HepG2 (cell line): ENCODE measurements at regions not wholly inside any gene's neighbourhood (a gene's known extent, or its start where the extent isn't known, plus 50 kb on each side); places are given as distances from the start of the nearest gene placed in this dataset.

Experiments
- ATAC-seq: fragments of 200-7000 bp; cut with Tn5 transposase; 3 replicates; pipeline ENCODE4 v1.9.1; 2020; ENCODE audit warnings: mild to moderate bottlenecking, moderate library complexity
- BruUV-seq: library from RNA; stranded (reverse); fragments of 400-500 nt; replicated peaks from 2 replicates; lab custom pipeline; 2021; lab: Mats Ljungman, UMichigan
- CTCF ChIA-PET: fragments of 300-600 bp; formaldehyde crosslinking; extraction: SDS; loops from one replicate; lab custom pipeline; 2021; ENCODE audit warnings: low total read pairs, inconsistent platforms, low intra/inter-chr PET ratio; lab: Yijun Ruan, JAX
- POLR2A ChIA-PET: fragments of 350-600 bp; sonication (Branson Sonifier 250); formaldehyde crosslinking; loops from one replicate; lab custom pipeline; 2020; ENCODE audit warnings: antibody characterized with exemption, inconsistent platforms; lab: Yijun Ruan, JAX
- DNase-seq: peaks from one replicate; pipeline ENCODE4 v3.0.0-alpha.2; 2015; ENCODE audit warnings: low spot score
- FAIRE-seq: peaks from 3 replicates; lab custom pipeline; 2011; peaks lifted over from hg19 to GRCh38; lab: Jason Lieb, UNC
- H2AFZ ChIP-seq: one replicate; pipeline ENCODE4 v1.6.1; 2011; ENCODE audit warnings: low read length, inconsistent platforms
- H3K27ac ChIP-seq: fragments of 300-600 bp; 3 replicates; pipeline ENCODE4 v1.8.0; 2011; ENCODE audit warnings: mixed run types, mild to moderate bottlenecking, mixed read lengths, low read length, inconsistent platforms; ENCODE audit not compliant: insufficient read depth; ENCODE audit errors: extremely low read length
- H3K27me3 ChIP-seq, 2 experiments: fragments of 200-600 bp in 1 of 2; 2 replicates in 1 of 2; 3 replicates in 1 of 2; pipeline versions ENCODE4 v1.6.0 to v1.8.0; 2011; ENCODE audit warnings: low read length in 2 of 2, mild to moderate bottlenecking in 2 of 2, moderate library complexity in 2 of 2, inconsistent platforms in 1 of 2; ENCODE audit not compliant: insufficient read depth in 2 of 2, control insufficient read depth in 1 of 2
- H3K36me3 ChIP-seq, 2 experiments: fragments of 200-600 bp in 1 of 2; replicated peaks in 1 of 2; 2 replicates in 1 of 2; 3 replicates in 1 of 2; pipeline versions ENCODE4 v1.5.1 to v1.8.0; 2011; ENCODE audit warnings: low read length in 2 of 2, inconsistent platforms in 1 of 2; ENCODE audit not compliant: insufficient read depth in 2 of 2, control insufficient read depth in 1 of 2
- H3K4me1 ChIP-seq: 2 replicates; pipeline ENCODE4 v1.5.1; 2012; ENCODE audit warnings: low read length, inconsistent platforms; ENCODE audit not compliant: insufficient read depth
- H3K4me2 ChIP-seq: 2 replicates; pipeline ENCODE4 v1.6.0; 2011; ENCODE audit warnings: low read depth, low read length, inconsistent platforms
- H3K4me3 ChIP-seq, 3 experiments: fragments of 200-600 bp in 1 of 3; sonication (generic), shearing (Covaris generic) in 1 of 3; replicated peaks in 1 of 3; 2 replicates each; pipeline ENCODE4 v1.5.1; 2011 to 2016; ENCODE audit warnings: low read length in 3 of 3, inconsistent platforms in 2 of 3, low read depth in 2 of 3, mild to moderate bottlenecking in 2 of 3, control low read depth in 1 of 3, mixed read lengths in 1 of 3; ENCODE audit not compliant: insufficient read depth in 1 of 3
- H3K79me2 ChIP-seq: one replicate; pipeline ENCODE4 v1.6.1; 2011; ENCODE audit warnings: low read length, inconsistent platforms; ENCODE audit not compliant: insufficient read depth
- H3K9ac ChIP-seq: 2 replicates; pipeline ENCODE4 v1.6.0; 2011; ENCODE audit warnings: mild to moderate bottlenecking, low read depth, low read length, inconsistent platforms; ENCODE audit not compliant: insufficient read depth
- H3K9me3 ChIP-seq: 2 replicates; pipeline ENCODE4 v1.5.1; 2012; ENCODE audit warnings: mild to moderate bottlenecking, low read length
- H4K20me1 ChIP-seq: 2 replicates; pipeline ENCODE4 v1.6.0; 2011; ENCODE audit warnings: inconsistent platforms, mild to moderate bottlenecking, low read length, moderate library complexity; ENCODE audit not compliant: insufficient read depth
- AHR ChIP-seq: IDR thresholded peaks from 2 replicates; pipeline ENCODE4 v1.6.1; 2018; ENCODE audit warnings: missing genetic modification reagents, missing compliant biosample characterization
- GPN1 ChIP-seq: sonication (generic); formaldehyde crosslinking; IDR thresholded peaks from 2 replicates; pipeline ENCODE4 v1.5.1; 2020; ENCODE audit warnings: missing genetic modification reagents, borderline replicate concordance
- IKZF4 ChIP-seq: sonication (generic); formaldehyde crosslinking; IDR thresholded peaks from 2 replicates; pipeline ENCODE4 v1.5.1; 2020; ENCODE audit warnings: borderline replicate concordance, mild to moderate bottlenecking, low read depth, missing genetic modification reagents; ENCODE audit errors: not compliant biosample characterization
- KDM5B ChIP-seq: sonication (generic); formaldehyde crosslinking; IDR thresholded peaks from 2 replicates; pipeline ENCODE4 v1.4.0; 2020; ENCODE audit warnings: missing genetic modification reagents, mild to moderate bottlenecking, borderline replicate concordance
- MYNN ChIP-seq: sonication (generic); formaldehyde crosslinking; IDR thresholded peaks from 2 replicates; pipeline ENCODE4 v1.4.0; 2020; ENCODE audit warnings: mild to moderate bottlenecking, low read depth, missing genetic modification reagents
- NFIB ChIP-seq: sonication (generic); formaldehyde crosslinking; IDR thresholded peaks from 2 replicates; pipeline ENCODE4 v1.9.0; 2021; ENCODE audit warnings: missing genetic modification reagents, mild to moderate bottlenecking, borderline replicate concordance
- PITX1 ChIP-seq: sonication (generic); formaldehyde crosslinking; IDR thresholded peaks from 2 replicates; pipeline ENCODE4 v1.5.1; 2020; ENCODE audit warnings: mild to moderate bottlenecking, missing genetic modification reagents
- ZNF549 ChIP-seq: sonication (generic); formaldehyde crosslinking; IDR thresholded peaks from 2 replicates; pipeline ENCODE4 v1.5.0; 2020; ENCODE audit warnings: missing genetic modification reagents
- WGBS: methylation state at CpG from one replicate; pipeline ENCODE4 v1.1.6; 2017; ENCODE audit warnings: low lambda C conversion rate; 5-methylcytosine and 5-hydroxymethylcytosine counted together
- in situ Hi-C: cut with HindIII; loops from 2 replicates; pipeline ENCODE4 v1.10.0; 2017; ENCODE audit warnings: low pct_unique_long_range_greater_than_20kb; ENCODE audit not compliant: extremely low pct_ligation_motif_present
- intact Hi-C: fragments of 100-400 bp; cut with micrococcal nuclease; formaldehyde crosslinking; loops from one replicate; pipeline ENCODE4 v1.10.0; 2022; ENCODE audit not compliant: unreplicated experiment
- TF ChIP-seq, protein P1 (sequence below): IDR thresholded peaks from 2 replicates; pipeline ENCODE4 v1.6.1; 2016; ENCODE audit warnings: low read depth

DNA sequence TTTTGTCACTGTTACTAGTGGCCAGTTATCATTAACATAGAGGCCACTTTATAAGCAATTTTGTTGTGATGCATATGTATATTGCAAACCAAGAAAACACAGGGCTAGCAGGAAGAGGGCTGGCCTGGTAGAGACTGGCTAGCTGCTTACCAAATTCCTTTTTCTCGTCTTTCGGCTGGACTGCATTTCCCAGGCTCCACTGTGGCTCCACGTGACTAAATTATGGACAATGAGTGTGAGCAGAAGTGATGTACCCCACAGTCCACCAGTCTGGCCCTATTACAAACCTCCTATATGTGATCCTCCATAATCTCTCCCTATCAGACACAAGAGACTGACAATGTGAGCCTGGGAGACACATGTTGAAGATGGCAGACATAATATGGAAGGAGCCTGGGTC lies 257.0 kb downstream of the MFSD1 start:
- Histone ChIP-seq H3K9me3 (no peaks in the 10 kb centered on the region), H4K20me1 (no peaks in the 10 kb centered on the region), H3K4me2 (no peak overlapping the region), H3K9ac (no peak overlapping the region), H3K27me3 (no peaks in the 10 kb centered on the region), H2AFZ (no peak overlapping the region), H3K4me3 (no peak overlapping the region), H3K36me3 (no peaks in the 10 kb centered on the region), H3K4me1 (no peaks in the 10 kb centered on the region), H3K27ac (no peak overlapping the region), H3K79me2 (no peaks in the 10 kb centered on the region)
- ATAC-seq = no peak
- no TSS peak for BruUV-seq
- POLR2A ChIA-PET = no interaction called here
- intact Hi-C loops (no loop called here), in situ Hi-C loops (no loop called here)
- no peak for DNase-seq
- FAIRE-seq = no peak
- WGBS = 6% methylated on average over 3 of the region's 3 CpGs
- TF ChIP-seq, protein P1, sequence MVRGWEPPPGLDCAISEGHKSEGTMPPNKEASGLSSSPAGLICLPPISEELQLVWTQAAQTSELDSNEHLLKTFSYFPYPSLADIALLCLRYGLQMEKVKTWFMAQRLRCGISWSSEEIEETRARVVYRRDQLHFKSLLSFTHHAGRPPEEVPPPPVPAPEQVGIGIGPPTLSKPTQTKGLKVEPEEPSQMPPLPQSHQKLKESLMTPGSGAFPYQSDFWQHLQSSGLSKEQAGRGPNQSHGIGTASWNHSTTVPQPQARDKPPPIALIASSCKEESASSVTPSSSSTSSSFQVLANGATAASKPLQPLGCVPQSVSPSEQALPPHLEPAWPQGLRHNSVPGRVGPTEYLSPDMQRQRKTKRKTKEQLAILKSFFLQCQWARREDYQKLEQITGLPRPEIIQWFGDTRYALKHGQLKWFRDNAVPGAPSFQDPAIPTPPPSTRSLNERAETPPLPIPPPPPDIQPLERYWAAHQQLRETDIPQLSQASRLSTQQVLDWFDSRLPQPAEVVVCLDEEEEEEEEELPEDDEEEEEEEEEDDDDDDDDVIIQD (CRISPR knock-in tag) = no peak
- CTCF ChIA-PET = no interaction called here

DNA sequence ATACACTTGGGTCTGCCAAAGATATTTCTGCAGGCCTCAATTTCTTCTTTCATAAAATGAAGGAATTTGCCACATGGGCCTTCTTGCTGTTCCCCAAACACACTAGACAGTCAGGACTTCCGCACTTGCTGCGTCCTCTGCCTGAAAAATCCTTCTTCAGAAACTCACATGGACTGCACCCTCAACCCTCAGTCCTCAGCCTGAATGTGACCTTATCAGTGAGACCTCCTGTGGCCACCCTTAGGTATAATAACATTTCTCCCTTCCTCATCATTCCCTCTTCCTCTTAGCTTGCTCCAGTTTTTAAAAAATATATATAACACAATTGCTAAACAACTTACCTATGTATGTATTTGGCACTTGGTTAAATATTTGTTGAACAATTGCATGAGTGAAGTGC lies 257.5 kb downstream of the MFSD1 start:
- FAIRE-seq = no peak
- intact Hi-C loops = no loop called here
- Histone ChIP-seq H3K4me1 (no peaks in the 10 kb centered on the region), H4K20me1 (no peaks in the 10 kb centered on the region), H3K9ac (no peak overlapping the region), H3K9me3 (no peaks in the 10 kb centered on the region), H3K36me3 (no peaks in the 10 kb centered on the region), H3K27ac (no peak overlapping the region), H3K79me2 (no peaks in the 10 kb centered on the region), H3K4me3 (no peak overlapping the region), H2AFZ (no peak overlapping the region), H3K4me2 (no peak overlapping the region), H3K27me3 (no peaks in the 10 kb centered on the region)
- ChIA-PET POLR2A (no interaction called here), CTCF (no interaction called here)
- 0% methylated on average over 2 of the region's 2 CpGs for WGBS
- no peak for DNase-seq
- TF ChIP-seq MYNN (no peak), IKZF4 (no peak), GPN1 (CRISPR knock-in tag) (no peak), NFIB (CRISPR knock-in tag) (no peak), PITX1 (CRISPR knock-in tag) (no peak), ZNF549 (CRISPR knock-in tag) (no peak), AHR (CRISPR knock-in tag) (no peak), KDM5B (CRISPR knock-in tag) (no peak)
- no TSS peak for BruUV-seq
- 0 out of 3 replicates have a peak, but pooled peaks have one; percentile 35 for ATAC-seq
- in situ Hi-C loops = no loop called here
